ENCODE measurements at regions not wholly inside any gene's neighbourhood (a gene's known extent, or its start where the extent isn't known, plus 50 kb on each side); places are given as distances from the start of the nearest gene placed in this dataset.

DNA sequence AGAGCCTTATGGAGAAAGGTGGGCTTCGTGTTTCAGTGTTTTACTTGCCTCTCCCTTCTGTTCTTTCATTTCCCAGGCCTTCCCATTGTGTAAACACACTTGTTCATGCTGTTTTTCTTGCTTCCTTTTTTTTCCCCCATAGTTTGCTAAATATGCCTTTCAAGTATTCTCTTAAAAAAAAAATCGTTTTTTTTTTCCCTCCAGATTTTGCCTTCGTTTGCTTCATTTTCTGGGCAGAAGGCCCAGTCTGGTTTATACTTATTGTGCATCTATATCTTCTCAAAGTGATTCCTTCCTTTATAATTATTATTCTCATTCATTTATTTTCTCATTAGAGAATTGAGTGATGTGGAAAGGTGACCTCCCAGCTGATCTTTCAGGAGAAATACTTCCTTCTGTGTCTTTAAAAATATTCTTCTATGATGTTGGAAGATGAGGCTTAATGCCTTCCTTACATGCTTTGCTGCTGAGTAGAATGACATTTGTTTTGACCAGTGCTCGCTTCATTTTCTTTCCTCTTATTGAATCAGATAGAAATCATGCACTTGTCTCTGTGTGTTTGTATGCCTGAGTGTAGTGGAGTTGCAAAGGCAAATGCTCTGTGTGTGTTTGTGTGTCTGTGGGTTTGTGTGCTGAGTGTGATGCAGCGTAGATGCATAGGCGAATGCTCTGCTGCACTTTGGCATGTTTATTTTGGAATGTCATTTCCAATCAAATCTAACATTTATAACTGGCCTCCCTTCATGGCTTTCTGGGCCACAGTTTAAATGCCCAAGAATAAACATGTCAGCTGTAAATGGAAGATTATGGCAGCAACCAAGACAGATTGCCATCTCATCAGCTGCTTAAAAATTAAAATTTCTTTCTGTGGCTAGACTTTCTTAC is 591.4 kb downstream of the FGF9 start:
- TF ChIP-seq, protein P1, sequence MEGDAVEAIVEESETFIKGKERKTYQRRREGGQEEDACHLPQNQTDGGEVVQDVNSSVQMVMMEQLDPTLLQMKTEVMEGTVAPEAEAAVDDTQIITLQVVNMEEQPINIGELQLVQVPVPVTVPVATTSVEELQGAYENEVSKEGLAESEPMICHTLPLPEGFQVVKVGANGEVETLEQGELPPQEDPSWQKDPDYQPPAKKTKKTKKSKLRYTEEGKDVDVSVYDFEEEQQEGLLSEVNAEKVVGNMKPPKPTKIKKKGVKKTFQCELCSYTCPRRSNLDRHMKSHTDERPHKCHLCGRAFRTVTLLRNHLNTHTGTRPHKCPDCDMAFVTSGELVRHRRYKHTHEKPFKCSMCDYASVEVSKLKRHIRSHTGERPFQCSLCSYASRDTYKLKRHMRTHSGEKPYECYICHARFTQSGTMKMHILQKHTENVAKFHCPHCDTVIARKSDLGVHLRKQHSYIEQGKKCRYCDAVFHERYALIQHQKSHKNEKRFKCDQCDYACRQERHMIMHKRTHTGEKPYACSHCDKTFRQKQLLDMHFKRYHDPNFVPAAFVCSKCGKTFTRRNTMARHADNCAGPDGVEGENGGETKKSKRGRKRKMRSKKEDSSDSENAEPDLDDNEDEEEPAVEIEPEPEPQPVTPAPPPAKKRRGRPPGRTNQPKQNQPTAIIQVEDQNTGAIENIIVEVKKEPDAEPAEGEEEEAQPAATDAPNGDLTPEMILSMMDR (conservative IDR thresholded peaks at IDR 0.05; ENCODE audit: low read length) = no peak
- TF ChIP-seq EZH2phosphoT487 (IDR thresholded peaks at IDR 0.05; ENCODE audit: borderline replicate concordance) = no peak
